Keratinocyte (primary cell): ENCODE measurements at regions not wholly inside any gene's neighbourhood (a gene's known extent, or its start where the extent isn't known, plus 50 kb on each side); places are given as distances from the start of the nearest gene placed in this dataset.

Experiments used
- DNase-seq: peaks from one replicate; pipeline ENCODE4 v3.0.0-alpha.2; 2011; ENCODE audit warnings: low read depth, missing footprints, low spot score
- FAIRE-seq: peaks from 2 replicates; lab custom pipeline; 2011; peaks lifted over from hg19 to GRCh38; lab: Jason Lieb, UNC
- H2AFZ ChIP-seq: 2 replicates; pipeline ENCODE4 v1.6.0; 2012; ENCODE audit warnings: low read length, control low read depth, inconsistent platforms; ENCODE audit not compliant: control insufficient read depth
- H3K27ac ChIP-seq: 2 replicates; pipeline ENCODE4 v1.5.1; 2011; ENCODE audit warnings: low read length; ENCODE audit not compliant: control insufficient read depth, insufficient read depth
- H3K27me3 ChIP-seq: 3 replicates; pipeline ENCODE4 v1.6.0; 2011; ENCODE audit warnings: low read length; ENCODE audit not compliant: control insufficient read depth, insufficient read depth; ENCODE audit errors: extremely low read depth
- H3K36me3 ChIP-seq, 2 experiments: 2 replicates in 1 of 2; 3 replicates in 1 of 2; pipeline ENCODE4 v1.5.1; 2011; ENCODE audit warnings: low read length in 2 of 2, mild to moderate bottlenecking in 1 of 2; ENCODE audit not compliant: control insufficient read depth in 2 of 2, insufficient read depth in 2 of 2; ENCODE audit errors: extremely low read depth in 1 of 2
- H3K4me1 ChIP-seq: 3 replicates; pipeline ENCODE4 v1.5.1; 2011; ENCODE audit warnings: low read length; ENCODE audit not compliant: control insufficient read depth, insufficient read depth; ENCODE audit errors: extremely low read depth
- H3K4me2 ChIP-seq: 3 replicates; pipeline ENCODE4 v1.6.0; 2011; ENCODE audit warnings: low read depth, low read length; ENCODE audit not compliant: control insufficient read depth, insufficient read depth; ENCODE audit errors: extremely low read depth
- H3K4me3 ChIP-seq, 3 experiments: fragments of 200-600 bp in 1 of 3; sonication (generic) in 1 of 3; 2 replicates in 2 of 3; 3 replicates in 1 of 3; pipeline ENCODE4 v1.5.1; 2011 to 2016; ENCODE audit warnings: low read length in 3 of 3, mild to moderate bottlenecking in 3 of 3, control low read depth in 2 of 3, inconsistent platforms in 1 of 3, low read depth in 1 of 3, mixed read lengths in 1 of 3, mixed run types in 1 of 3, moderate library complexity in 1 of 3; ENCODE audit not compliant: control insufficient read depth in 2 of 3, insufficient read depth in 2 of 3; ENCODE audit errors: extremely low read depth in 1 of 3
- H3K79me2 ChIP-seq: 2 replicates; pipeline ENCODE4 v1.6.0; 2012; ENCODE audit warnings: low read length; ENCODE audit not compliant: control insufficient read depth, insufficient read depth
- H3K9ac ChIP-seq: 3 replicates; pipeline ENCODE4 v1.6.0; 2011; ENCODE audit warnings: low read length; ENCODE audit not compliant: control insufficient read depth, insufficient read depth; ENCODE audit errors: extremely low read depth
- H3K9me1 ChIP-seq: 3 replicates; pipeline ENCODE4 v1.6.0; 2011; ENCODE audit warnings: low read length; ENCODE audit not compliant: control insufficient read depth, insufficient read depth; ENCODE audit errors: extremely low read depth
- H3K9me3 ChIP-seq: 2 replicates; pipeline ENCODE4 v1.5.1; 2012; ENCODE audit warnings: low read depth, low read length; ENCODE audit not compliant: control insufficient read depth
- H4K20me1 ChIP-seq: 3 replicates; pipeline ENCODE4 v1.6.0; 2011; ENCODE audit warnings: low read length; ENCODE audit not compliant: control insufficient read depth, insufficient read depth; ENCODE audit errors: extremely low read depth
- EZH2 ChIP-seq: IDR thresholded peaks from one replicate; pipeline ENCODE4 v1.6.1; 2012; ENCODE audit warnings: inconsistent platforms, mild to moderate bottlenecking, low read length, moderate library complexity
- dilution Hi-C: fragments of 300-500 bp; cut with MboI; formaldehyde crosslinking; loops from one replicate; pipeline ENCODE4 v1.7.0; 2020; ENCODE audit warnings: low sequenced_read_pairs; ENCODE audit not compliant: extremely low pct_ligation_motif_present
- TF ChIP-seq, protein P1 (sequence below), 3 experiments: IDR thresholded peaks in 1 of 3; conservative IDR thresholded peaks in 1 of 3; optimal IDR thresholded peaks in 1 of 3; 2 replicates in 2 of 3; 3 replicates in 1 of 3; pipeline versions ENCODE3 to v1.5.1; 2011; ENCODE audit warnings: low read length in 3 of 3, mild to moderate bottlenecking in 3 of 3, moderate library complexity in 2 of 3, control low read depth in 1 of 3, inconsistent platforms in 1 of 3; ENCODE audit not compliant: insufficient read depth in 2 of 3; ENCODE audit errors: extremely low read depth in 1 of 3

DNA sequence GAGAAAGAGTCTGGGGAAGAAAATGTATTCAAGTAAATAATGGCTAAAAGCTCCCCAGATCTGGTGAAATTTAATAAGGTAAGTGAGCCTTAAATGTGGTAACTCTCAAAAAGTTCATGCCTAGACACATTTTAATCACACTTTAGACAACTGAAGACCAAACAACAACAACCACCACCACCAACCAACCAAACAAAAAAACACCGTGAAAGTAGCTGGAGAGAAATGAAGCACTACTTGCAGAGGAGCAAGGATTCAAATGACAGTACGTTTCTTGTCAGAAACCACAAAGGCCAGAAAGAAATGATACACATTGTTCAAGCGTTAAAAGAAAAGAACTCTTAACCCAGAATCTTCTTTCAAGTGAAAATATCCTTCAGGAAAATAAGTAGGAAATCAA is 208.3 kb downstream of the MYRFL start:
- no peaks in the 10 kb centered on the region for H4K20me1 ChIP-seq
- H3K9me1 ChIP-seq, result no peaks in the 10 kb centered on the region
- H3K79me2 ChIP-seq, result no peaks in the 10 kb centered on the region
- no peaks in the 10 kb centered on the region for H3K27me3 ChIP-seq
- H3K4me3 ChIP-seq, result no peak overlapping the region
- FAIRE-seq (no peak), DNase-seq (no peak)
- H3K27ac ChIP-seq, result no peak overlapping the region
- dilution Hi-C loops, result no loop called here
- no peak for TF ChIP-seq EZH2
- TF ChIP-seq, protein P1, sequence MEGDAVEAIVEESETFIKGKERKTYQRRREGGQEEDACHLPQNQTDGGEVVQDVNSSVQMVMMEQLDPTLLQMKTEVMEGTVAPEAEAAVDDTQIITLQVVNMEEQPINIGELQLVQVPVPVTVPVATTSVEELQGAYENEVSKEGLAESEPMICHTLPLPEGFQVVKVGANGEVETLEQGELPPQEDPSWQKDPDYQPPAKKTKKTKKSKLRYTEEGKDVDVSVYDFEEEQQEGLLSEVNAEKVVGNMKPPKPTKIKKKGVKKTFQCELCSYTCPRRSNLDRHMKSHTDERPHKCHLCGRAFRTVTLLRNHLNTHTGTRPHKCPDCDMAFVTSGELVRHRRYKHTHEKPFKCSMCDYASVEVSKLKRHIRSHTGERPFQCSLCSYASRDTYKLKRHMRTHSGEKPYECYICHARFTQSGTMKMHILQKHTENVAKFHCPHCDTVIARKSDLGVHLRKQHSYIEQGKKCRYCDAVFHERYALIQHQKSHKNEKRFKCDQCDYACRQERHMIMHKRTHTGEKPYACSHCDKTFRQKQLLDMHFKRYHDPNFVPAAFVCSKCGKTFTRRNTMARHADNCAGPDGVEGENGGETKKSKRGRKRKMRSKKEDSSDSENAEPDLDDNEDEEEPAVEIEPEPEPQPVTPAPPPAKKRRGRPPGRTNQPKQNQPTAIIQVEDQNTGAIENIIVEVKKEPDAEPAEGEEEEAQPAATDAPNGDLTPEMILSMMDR (optimal IDR thresholded peaks at IDR 0.05 in 1 of 3, IDR thresholded peaks at IDR 0.05 in 1 of 3, conservative IDR thresholded peaks at IDR 0.05 in 1 of 3; ENCODE audit: extremely low read depth in 1 of 3, insufficient read depth in 2 of 3, low read length in 3 of 3), result no peak
- no peaks in the 10 kb centered on the region for H3K9me3 ChIP-seq
- no peak overlapping the region for H2AFZ ChIP-seq
- no peak overlapping the region for H3K9ac ChIP-seq
- H3K4me1 ChIP-seq, result peaks cover 7% of the 10 kb centered on the region
- no peak overlapping the region for H3K4me2 ChIP-seq
- no peaks in the 10 kb centered on the region for H3K36me3 ChIP-seq

DNA sequence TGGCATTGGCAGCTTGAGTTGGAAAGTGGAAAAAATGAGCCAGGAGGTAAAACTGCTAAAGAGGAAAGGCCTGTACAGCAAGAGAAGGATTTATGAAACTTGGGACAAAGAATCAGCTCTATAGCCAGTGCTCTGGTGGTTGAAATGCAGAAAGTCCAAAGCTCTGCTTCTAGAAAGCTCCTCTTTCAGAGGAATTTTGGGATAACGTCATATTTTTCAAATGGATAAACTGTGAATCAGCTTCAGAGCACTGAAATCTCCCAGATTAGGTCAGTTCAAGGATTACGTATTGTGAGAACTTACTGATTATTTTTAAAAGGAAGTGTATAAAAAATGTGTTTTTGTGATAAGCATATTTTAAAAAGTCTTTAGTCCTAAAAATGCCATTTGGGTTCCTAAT is 203.1 kb upstream of the CNOT2 start:
- TF ChIP-seq, protein P1 (optimal IDR thresholded peaks at IDR 0.05 in 1 of 3, IDR thresholded peaks at IDR 0.05 in 1 of 3, conservative IDR thresholded peaks at IDR 0.05 in 1 of 3; ENCODE audit: extremely low read depth in 1 of 3, insufficient read depth in 2 of 3, low read length in 3 of 3), result no peak
- no peak for TF ChIP-seq EZH2
- no peak for FAIRE-seq
- no peak overlapping the region for H3K27ac ChIP-seq

More for the DNA sequence above, 203.1 kb upstream of the CNOT2 start:
- no peaks in the 10 kb centered on the region for H3K9me1 ChIP-seq
- peaks cover 9% of the 10 kb centered on the region for H3K4me1 ChIP-seq
- no peak overlapping the region for H3K9ac ChIP-seq
- H3K27me3 ChIP-seq, result no peaks in the 10 kb centered on the region
- H3K79me2 ChIP-seq, result no peaks in the 10 kb centered on the region
- no peaks in the 10 kb centered on the region for H3K9me3 ChIP-seq
- no peaks in the 10 kb centered on the region for H4K20me1 ChIP-seq
- no peak for DNase-seq
- no peak overlapping the region for H3K4me3 ChIP-seq
- dilution Hi-C loops, result no loop called here
- no peak overlapping the region for H3K4me2 ChIP-seq
- H3K36me3 ChIP-seq, result no peaks in the 10 kb centered on the region
- no peak overlapping the region for H2AFZ ChIP-seq
